ENCODE measurements at regions not wholly inside any gene's neighbourhood (a gene's known extent, or its start where the extent isn't known, plus 50 kb on each side); places are given as distances from the start of the nearest gene placed in this dataset.
"Not testable (repeated sequence)": the region's sequence is repeated elsewhere in the genome, so short reads cannot be mapped to it uniquely, and the experiment has no call there.

DNA sequence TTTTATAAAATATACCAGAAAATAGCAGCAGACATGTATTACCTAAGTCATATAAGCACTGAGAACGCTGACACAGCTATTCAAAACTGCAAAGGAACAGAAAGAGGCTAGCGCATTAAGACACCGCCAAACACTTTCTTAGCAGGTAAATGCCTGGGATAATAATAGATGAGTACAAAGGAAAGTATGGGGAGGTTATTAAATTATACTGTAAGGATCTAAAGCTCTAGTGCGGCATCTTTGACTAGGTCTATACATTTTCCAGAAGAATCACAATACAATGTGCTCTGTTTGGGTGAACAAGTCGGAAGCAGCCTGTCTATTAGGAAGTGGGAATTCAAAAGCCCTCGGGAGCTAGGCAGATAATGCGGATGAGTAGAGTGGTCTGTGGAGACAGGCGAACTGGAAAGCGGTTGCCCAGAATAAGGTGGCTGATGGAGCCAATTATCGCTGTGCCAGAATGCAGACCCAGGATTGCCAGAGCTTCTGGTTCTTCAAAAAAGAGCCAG lies 443.6 kb upstream of the TENM3 start:
- DNase-seq (ENCODE audit: low read depth in 4 of 6, low spot score in 6 of 6), result peak in 1 of 6 donors; percentile 69

DNA sequence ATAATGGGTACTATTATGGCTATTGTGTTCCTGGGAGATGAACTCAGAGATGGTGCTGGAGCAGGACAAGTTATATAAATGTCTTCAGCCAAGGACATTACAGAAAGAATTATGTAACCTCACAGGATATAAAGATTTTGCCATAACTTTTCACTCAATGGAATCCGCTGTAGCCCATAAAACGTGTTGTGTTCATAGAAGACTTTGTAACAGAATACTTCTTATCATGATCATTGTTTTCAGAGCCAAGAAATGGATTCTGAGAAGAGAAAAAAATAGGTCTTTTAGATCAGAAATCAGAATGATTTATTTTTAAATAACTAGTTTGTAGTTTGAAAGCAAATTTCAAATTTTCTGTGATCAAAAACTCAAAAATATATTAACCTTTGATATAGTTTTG lies 441.0 kb upstream of the TENM3 start:
- H3K4me3 ChIP-seq (ENCODE audit: low read depth, low read length), result no peak overlapping the region
- no peak overlapping the region for H3K27ac ChIP-seq (ENCODE audit: low read depth, low read length)
- H3K36me3 ChIP-seq (ENCODE audit: control insufficient read depth, insufficient read depth, low read length), result no peaks in the 10 kb centered on the region
- no peaks in the 10 kb centered on the region for H3K9me3 ChIP-seq (ENCODE audit: control insufficient read depth, insufficient read depth, low read length)
- no peaks in the 10 kb centered on the region for H3K27me3 ChIP-seq (ENCODE audit: control insufficient read depth, insufficient read depth, low read length)
- no CpG with 5 or more reads among the region's 2 CpGs for WGBS (ENCODE audit: insufficient coverage)
- DNase-seq (ENCODE audit: low read depth in 4 of 6, low spot score in 6 of 6), result no peak
- no peaks in the 10 kb centered on the region for H3K4me1 ChIP-seq (ENCODE audit: control insufficient read depth, insufficient read depth, low read length)

More for the DNA sequence above, 443.6 kb upstream of the TENM3 start:
- no peak overlapping the region for H3K4me3 ChIP-seq (ENCODE audit: low read depth, low read length)
- H3K4me1 ChIP-seq (ENCODE audit: control insufficient read depth, insufficient read depth, low read length), result no peaks in the 10 kb centered on the region
- 89% methylated on average over 5 of the region's 10 CpGs for WGBS (ENCODE audit: insufficient coverage)
- H3K27me3 ChIP-seq (ENCODE audit: control insufficient read depth, insufficient read depth, low read length), result no peaks in the 10 kb centered on the region
- no peaks in the 10 kb centered on the region for H3K9me3 ChIP-seq (ENCODE audit: control insufficient read depth, insufficient read depth, low read length)
- no peaks in the 10 kb centered on the region for H3K36me3 ChIP-seq (ENCODE audit: control insufficient read depth, insufficient read depth, low read length)
- no peak overlapping the region for H3K27ac ChIP-seq (ENCODE audit: low read depth, low read length)

DNA sequence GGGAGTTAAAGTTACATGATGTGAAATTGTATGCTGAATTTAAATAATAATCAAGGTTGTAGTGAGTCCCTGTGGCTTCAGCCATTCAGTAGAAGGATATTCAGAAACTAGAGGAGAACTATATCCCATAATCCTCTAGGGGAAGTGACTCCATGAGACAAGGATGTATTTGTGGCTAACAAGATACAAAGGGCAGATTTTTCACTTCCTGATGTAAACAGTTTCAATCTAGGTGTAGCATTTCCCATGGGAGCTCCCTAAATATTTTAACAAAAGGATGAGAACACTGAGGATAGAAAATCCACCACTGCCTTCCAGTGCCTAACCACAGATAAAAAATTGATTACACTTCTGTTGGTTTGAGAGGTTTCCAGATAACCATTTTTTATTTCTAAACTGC lies 435.4 kb upstream of the TENM3 start:
- Histone ChIP-seq H3K36me3 (ENCODE audit: control insufficient read depth, insufficient read depth, low read length) (no peaks in the 10 kb centered on the region), H3K27ac (ENCODE audit: low read depth, low read length) (no peak overlapping the region), H3K9me3 (ENCODE audit: control insufficient read depth, insufficient read depth, low read length) (no peaks in the 10 kb centered on the region), H3K27me3 (ENCODE audit: control insufficient read depth, insufficient read depth, low read length) (no peaks in the 10 kb centered on the region), H3K4me1 (ENCODE audit: control insufficient read depth, insufficient read depth, low read length) (peaks cover 3% of the 10 kb centered on the region), H3K4me3 (ENCODE audit: low read depth, low read length) (no peak overlapping the region)
- no peak for DNase-seq (ENCODE audit: low read depth in 4 of 6, low spot score in 6 of 6)

DNA sequence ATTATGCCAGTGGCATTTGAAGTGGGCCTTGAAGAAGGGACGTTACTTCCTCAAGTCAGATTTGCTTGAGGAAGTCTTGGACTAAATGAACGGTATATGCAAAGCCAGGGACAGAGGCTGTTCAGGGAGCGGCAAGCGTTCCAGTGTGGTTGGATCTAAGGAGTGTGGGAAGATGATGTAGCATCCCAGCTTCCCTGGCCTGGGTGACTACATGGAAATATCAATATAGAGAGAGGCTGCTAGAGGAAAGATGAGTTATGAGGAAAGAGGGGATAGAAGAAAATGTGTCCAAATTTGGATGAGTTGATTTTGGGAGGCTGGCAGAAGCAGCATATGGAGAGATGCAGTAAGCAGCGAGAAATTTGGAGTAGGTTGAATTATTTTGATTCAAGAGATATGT lies 432.5 kb upstream of the TENM3 start:
- Histone ChIP-seq H3K27me3 (ENCODE audit: control insufficient read depth, insufficient read depth, low read length) (no peaks in the 10 kb centered on the region), H3K36me3 (ENCODE audit: control insufficient read depth, insufficient read depth, low read length) (no peaks in the 10 kb centered on the region), H3K4me1 (ENCODE audit: control insufficient read depth, insufficient read depth, low read length) (peaks cover 3% of the 10 kb centered on the region), H3K4me3 (ENCODE audit: low read depth, low read length) (no peak overlapping the region), H3K27ac (ENCODE audit: low read depth, low read length) (no peak overlapping the region), H3K9me3 (ENCODE audit: control insufficient read depth, insufficient read depth, low read length) (no peaks in the 10 kb centered on the region)
- WGBS (ENCODE audit: insufficient coverage), result 88% methylated on average over 4 of the region's 5 CpGs
- peak in 1 of 6 donors; percentile 80 for DNase-seq (ENCODE audit: low read depth in 4 of 6, low spot score in 6 of 6)

DNA sequence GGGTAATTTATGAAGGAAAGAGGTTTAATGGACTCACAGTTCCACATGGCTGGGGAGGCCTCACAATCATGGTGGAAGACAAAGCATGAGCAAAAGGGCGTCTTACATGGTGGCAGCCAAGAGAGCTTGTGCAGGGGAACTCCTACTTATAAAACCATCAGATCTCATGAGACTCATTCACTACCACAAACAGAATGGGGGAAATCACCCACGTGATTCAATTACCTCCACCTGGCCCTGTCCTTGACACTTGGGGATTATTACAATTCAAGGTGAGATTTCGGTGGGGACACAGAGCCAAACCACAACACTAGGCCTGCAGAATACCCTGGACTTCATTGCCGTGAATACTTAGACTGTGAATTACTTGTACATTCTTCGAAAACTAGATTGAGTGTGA lies 431.7 kb upstream of the TENM3 start:
- not testable (repeated sequence) for H3K4me1 ChIP-seq (ENCODE audit: control insufficient read depth, insufficient read depth, low read length); H3K27me3 ChIP-seq (ENCODE audit: control insufficient read depth, insufficient read depth, low read length); H3K27ac ChIP-seq (ENCODE audit: low read depth, low read length); H3K9me3 ChIP-seq (ENCODE audit: control insufficient read depth, insufficient read depth, low read length); H3K36me3 ChIP-seq (ENCODE audit: control insufficient read depth, insufficient read depth, low read length); DNase-seq (ENCODE audit: low read depth in 4 of 6, low spot score in 6 of 6); H3K4me3 ChIP-seq (ENCODE audit: low read depth, low read length)
- no CpG with 5 or more reads among the region's 5 CpGs for WGBS (ENCODE audit: insufficient coverage)

DNA sequence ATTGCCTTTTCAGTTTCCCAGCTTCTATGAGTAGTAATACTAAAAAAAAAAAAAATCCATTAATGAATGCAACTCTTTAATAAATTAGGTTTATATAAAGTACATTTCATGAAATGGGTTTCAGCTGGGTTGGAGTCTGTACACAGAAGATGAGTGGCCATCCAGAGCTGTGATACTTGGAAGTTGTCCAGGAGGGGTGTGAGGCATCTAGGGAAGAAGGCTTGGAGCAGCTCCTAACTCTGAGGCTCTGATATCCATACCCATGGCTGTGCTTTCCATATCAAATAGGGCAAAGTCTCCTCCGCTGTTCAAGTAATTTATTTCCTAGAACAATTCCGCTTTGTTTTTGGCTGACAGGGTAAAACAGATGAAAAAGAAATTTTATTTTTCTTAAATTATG lies 423.3 kb upstream of the TENM3 start:
- Histone ChIP-seq H3K27ac (ENCODE audit: low read depth, low read length) (peak overlapping the region; percentile 38), H3K27me3 (ENCODE audit: control insufficient read depth, insufficient read depth, low read length) (no peaks in the 10 kb centered on the region), H3K4me3 (ENCODE audit: low read depth, low read length) (no peak overlapping the region), H3K9me3 (ENCODE audit: control insufficient read depth, insufficient read depth, low read length) (no peaks in the 10 kb centered on the region), H3K4me1 (ENCODE audit: control insufficient read depth, insufficient read depth, low read length) (peaks cover 9% of the 10 kb centered on the region), H3K36me3 (ENCODE audit: control insufficient read depth, insufficient read depth, low read length) (no peaks in the 10 kb centered on the region)
- peak in 2 of 6 donors; percentile 56 to 66 for DNase-seq (ENCODE audit: low read depth in 4 of 6, low spot score in 6 of 6)
- no CpG with 5 or more reads among the region's 2 CpGs for WGBS (ENCODE audit: insufficient coverage)

DNA sequence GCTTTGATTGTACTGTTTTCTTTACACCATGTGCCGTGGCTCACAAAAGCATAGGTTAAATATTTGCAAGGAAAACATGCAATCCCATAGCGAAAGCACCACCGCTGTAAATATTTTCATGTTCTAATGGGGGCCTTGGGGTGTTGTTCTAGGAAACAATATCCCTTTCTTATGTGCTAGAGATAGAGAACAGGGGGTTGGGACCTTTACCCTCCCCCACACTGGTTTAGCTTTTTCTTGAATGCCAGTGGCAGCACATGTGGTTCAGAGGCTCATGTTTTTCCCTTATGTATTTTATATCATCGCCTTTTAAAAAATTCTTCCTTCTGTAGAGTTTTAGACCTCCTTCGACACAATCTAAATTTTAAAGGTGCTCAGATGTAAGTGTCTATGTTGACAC lies 422.6 kb upstream of the TENM3 start:
- no peaks in the 10 kb centered on the region for H3K9me3 ChIP-seq (ENCODE audit: control insufficient read depth, insufficient read depth, low read length)
- peaks cover 9% of the 10 kb centered on the region for H3K4me1 ChIP-seq (ENCODE audit: control insufficient read depth, insufficient read depth, low read length)
- DNase-seq (ENCODE audit: low read depth in 4 of 6, low spot score in 6 of 6), result peak in 1 of 6 donors; percentile 37
- H3K4me3 ChIP-seq (ENCODE audit: low read depth, low read length), result no peak overlapping the region
- H3K36me3 ChIP-seq (ENCODE audit: control insufficient read depth, insufficient read depth, low read length), result no peaks in the 10 kb centered on the region
- no peaks in the 10 kb centered on the region for H3K27me3 ChIP-seq (ENCODE audit: control insufficient read depth, insufficient read depth, low read length)
- peak overlapping the region; percentile 50 for H3K27ac ChIP-seq (ENCODE audit: low read depth, low read length)
- no CpG with 5 or more reads among the region's 5 CpGs for WGBS (ENCODE audit: insufficient coverage)

DNA sequence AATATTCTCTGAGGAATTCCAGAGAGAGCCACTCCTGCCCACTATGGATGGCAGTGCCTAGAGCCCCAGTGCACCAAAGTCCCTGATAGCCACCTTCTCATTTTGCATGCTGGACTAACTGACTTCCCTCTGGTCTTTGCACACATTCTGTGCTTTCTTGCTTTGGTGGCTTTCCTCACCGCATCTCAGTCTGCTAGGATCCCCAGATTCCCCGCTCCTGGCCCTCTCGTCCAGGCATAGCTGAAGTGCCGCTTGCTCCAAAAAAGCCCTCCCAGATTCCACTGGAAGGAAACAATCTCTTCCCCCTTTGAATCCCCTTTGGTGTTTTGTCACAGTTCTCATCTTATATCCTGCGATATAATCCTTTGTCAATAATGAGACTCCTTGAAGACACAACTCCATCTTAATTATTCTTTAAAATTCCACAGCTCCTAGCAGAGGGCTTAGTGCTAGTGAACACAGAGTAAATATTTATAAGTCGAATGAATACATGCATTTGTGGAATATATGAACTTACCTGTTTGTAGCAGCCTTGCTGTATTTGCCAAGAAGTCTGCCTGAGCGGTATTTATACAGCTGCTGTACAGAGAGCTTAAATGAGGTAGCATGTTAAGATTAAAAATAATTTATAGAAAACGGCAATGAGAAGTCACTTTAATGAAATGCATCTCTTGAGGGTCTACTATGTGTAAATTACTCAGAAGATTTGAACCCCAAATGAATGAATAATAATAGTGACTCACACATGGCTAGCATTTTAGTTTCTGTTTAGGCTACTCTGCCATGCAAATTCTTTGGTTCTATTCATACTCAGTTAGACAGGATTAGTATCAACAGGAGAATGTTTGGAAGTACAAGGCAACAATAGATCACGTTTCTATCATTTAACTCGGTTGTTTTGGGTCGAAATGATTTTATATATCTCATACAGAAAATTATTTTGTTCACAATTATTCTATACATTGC lies 421.9 kb upstream of the TENM3 start:
- Histone ChIP-seq H3K27me3 (ENCODE audit: control insufficient read depth, insufficient read depth, low read length) (no peaks in the 10 kb centered on the region), H3K9me3 (ENCODE audit: control insufficient read depth, insufficient read depth, low read length) (no peaks in the 10 kb centered on the region), H3K36me3 (ENCODE audit: control insufficient read depth, insufficient read depth, low read length) (no peaks in the 10 kb centered on the region), H3K4me3 (ENCODE audit: low read depth, low read length) (no peak overlapping the region), H3K27ac (ENCODE audit: low read depth, low read length) (peak overlapping the region; percentile 50), H3K4me1 (ENCODE audit: control insufficient read depth, insufficient read depth, low read length) (peaks cover 9% of the 10 kb centered on the region)
- DNase-seq (ENCODE audit: low read depth in 4 of 6, low spot score in 6 of 6), result no peak
- WGBS (ENCODE audit: insufficient coverage), result 72% methylated on average over 6 of the region's 11 CpGs

DNA sequence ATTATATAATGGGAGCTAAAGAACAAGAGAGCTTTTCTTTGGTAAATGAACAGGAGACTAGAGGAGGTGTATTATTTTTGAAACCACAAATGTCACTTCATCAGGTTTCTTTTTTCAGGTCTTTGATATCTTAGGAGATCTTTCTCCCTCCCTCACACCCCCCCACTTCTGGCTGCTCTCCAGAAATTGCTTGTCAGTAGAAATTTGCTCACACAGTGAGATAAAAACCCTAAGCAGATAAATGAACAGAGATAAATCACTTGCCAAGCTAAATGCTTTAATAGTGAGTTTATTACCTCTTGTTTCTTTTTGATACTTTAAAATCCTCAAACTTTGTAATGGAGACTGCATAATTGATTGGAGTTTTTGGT lies 421.2 kb upstream of the TENM3 start:
- no peaks in the 10 kb centered on the region for H3K27me3 ChIP-seq (ENCODE audit: control insufficient read depth, insufficient read depth, low read length)
- no peak overlapping the region for H3K4me3 ChIP-seq (ENCODE audit: low read depth, low read length)
- no peaks in the 10 kb centered on the region for H3K36me3 ChIP-seq (ENCODE audit: control insufficient read depth, insufficient read depth, low read length)
- H3K27ac ChIP-seq (ENCODE audit: low read depth, low read length), result no peak overlapping the region
- H3K9me3 ChIP-seq (ENCODE audit: control insufficient read depth, insufficient read depth, low read length), result no peaks in the 10 kb centered on the region
- DNase-seq (ENCODE audit: low read depth in 4 of 6, low spot score in 6 of 6), result peak in 2 of 6 donors; percentile 37 to 46
- H3K4me1 ChIP-seq (ENCODE audit: control insufficient read depth, insufficient read depth, low read length), result peaks cover 9% of the 10 kb centered on the region

DNA sequence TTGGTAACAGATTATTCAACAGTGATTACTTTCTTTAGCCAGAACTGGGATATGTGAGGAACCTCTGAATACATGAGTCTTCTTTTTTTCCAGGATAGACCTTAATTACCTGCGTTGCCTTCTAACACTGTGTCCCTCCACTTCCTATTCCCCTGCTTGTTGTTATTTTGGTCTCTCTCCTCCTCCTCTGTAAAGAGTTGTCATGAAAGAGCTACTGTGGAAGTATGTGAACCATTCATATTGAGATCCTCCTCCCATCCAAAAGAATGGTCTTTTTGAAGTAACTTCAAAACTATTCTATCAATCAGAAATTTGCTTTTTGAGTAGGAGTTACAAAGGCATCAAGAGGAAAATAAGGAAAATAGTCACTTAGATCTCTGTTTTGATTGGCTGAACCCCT lies 420.0 kb upstream of the TENM3 start:
- no peak for DNase-seq (ENCODE audit: low read depth in 4 of 6, low spot score in 6 of 6)
- Histone ChIP-seq H3K36me3 (ENCODE audit: control insufficient read depth, insufficient read depth, low read length) (no peaks in the 10 kb centered on the region), H3K27me3 (ENCODE audit: control insufficient read depth, insufficient read depth, low read length) (no peaks in the 10 kb centered on the region), H3K4me3 (ENCODE audit: low read depth, low read length) (no peak overlapping the region), H3K27ac (ENCODE audit: low read depth, low read length) (no peak overlapping the region), H3K4me1 (ENCODE audit: control insufficient read depth, insufficient read depth, low read length) (peaks cover 14% of the 10 kb centered on the region), H3K9me3 (ENCODE audit: control insufficient read depth, insufficient read depth, low read length) (no peaks in the 10 kb centered on the region)
- WGBS (ENCODE audit: insufficient coverage), result no CpG with 5 or more reads among the region's 1 CpG

Data from spinal cord (tissue), 9 donors.